ENCODE measurements at regions not wholly inside any gene's neighbourhood (a gene's known extent, or its start where the extent isn't known, plus 50 kb on each side); places are given as distances from the start of the nearest gene placed in this dataset.

DNA sequence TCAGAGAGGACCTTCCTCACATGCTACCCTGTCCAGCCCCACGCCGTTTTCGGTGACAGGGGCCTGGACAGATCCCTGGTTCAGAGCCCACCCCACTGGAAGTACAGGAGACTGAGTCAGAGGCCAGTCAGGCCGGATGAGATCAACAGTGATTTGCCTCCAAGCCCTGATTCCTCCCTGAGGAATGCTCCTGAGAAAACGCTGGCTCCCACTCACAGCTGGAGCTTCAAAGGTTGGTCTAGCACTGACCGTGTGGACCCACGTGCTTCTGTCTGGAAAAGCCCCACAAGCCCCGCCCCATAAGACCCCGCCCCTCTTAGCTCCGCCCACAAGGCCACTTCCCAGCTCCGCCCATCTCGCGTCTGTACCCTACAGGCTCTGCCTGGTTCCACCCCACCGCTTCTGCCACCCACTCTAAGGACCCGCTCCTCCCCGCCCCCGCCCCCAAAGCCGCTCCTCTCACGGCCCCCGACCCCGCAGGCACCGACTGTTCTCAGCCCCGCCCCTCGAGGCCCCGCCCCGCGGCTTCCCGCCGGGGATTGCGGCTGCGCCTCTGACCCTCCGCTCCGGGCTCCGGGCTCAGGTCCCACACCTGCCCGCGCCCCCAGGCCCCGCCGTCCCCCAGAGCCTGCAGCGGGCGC is 64.9 kb upstream of the BHLHE23 start:
- Histone ChIP-seq H3K9ac (ENCODE audit: insufficient read depth in 1 of 2, low read depth in 2 of 2, low read length in 2 of 2) (no peak overlapping the region), H3K9me3 (replicated peaks; ENCODE audit: control insufficient read depth, insufficient read depth, low read depth, low read length) (no peaks in the 10 kb centered on the region), H3K4me2 (ENCODE audit: insufficient read depth, low read length) (no peak overlapping the region), H3K27me3 (ENCODE audit: control insufficient read depth in 2 of 2, insufficient read depth in 2 of 2, low read length in 2 of 2) (peaks cover 0 to 24% of the 10 kb centered on the region in 2 experiments; a peak in 2 of 5 replicates), H3K27ac (ENCODE audit: extremely low read depth, low read depth, low read length) (no peak overlapping the region), H4K20me1 (replicated peaks; ENCODE audit: control insufficient read depth, insufficient read depth, low read length) (peaks cover 13% of the 10 kb centered on the region; the same call in 1 of the 2 replicates), H3K79me2 (ENCODE audit: control insufficient read depth, insufficient read depth, low read length) (no peaks in the 10 kb centered on the region), H3K4me3 (no peak overlapping the region), H3K36me3 (ENCODE audit: control insufficient read depth, insufficient read depth, low read length) (no peaks in the 10 kb centered on the region), H3K9me1 (ENCODE audit: control insufficient read depth, insufficient read depth, low read length) (no peaks in the 10 kb centered on the region), H3K4me1 (replicated peaks in 1 of 2; ENCODE audit: control insufficient read depth in 2 of 2, insufficient read depth in 2 of 2, low read length in 2 of 2) (peaks cover 0 to 6% of the 10 kb centered on the region in 2 experiments; a peak in 2 of 5 replicates), H2AFZ (ENCODE audit: low read depth, low read length) (no peak overlapping the region)
- ChIA-PET CTCF (ENCODE audit: low intra/inter-chr PET ratio) (no interaction called here), POLR2A (interaction anchor here (0.7 to 1.1 kb wide), 2 partner anchors 16 to 172 kb away, joined by 3 read pairs; no protein-coding TSS in a partner anchor)
- ATAC-seq: peak; percentile 94
- DNase-seq (ENCODE audit: extremely low read depth in 1 of 4, low spot score in 3 of 4): peak; percentile 38 to 82 (median 78)
- no TSS peak for BruUV-seq (replicated peaks)
- intact Hi-C loops (cut with micrococcal nuclease): no loop called here
- 2% methylated on average over 17 of the region's 40 CpGs for WGBS (ENCODE audit: insufficient coverage, low coverage, missing lambda C conversion rate)
- no peak for FAIRE-seq
- in situ Hi-C loops (cut with MboI): no loop called here
- TF ChIP-seq POU5F1 (IDR thresholded peaks at IDR 0.05; ENCODE audit: borderline replicate concordance, low read depth, low read length, partially characterized antibody) (no peak), ZNF668 (CRISPR knock-in tag; IDR thresholded peaks at IDR 0.05) (no peak), ZNF780A (CRISPR knock-in tag; IDR thresholded peaks at IDR 0.05) (no peak), DNMT1 (IDR thresholded peaks at IDR 0.05) (no peak), KDM1A (IDR thresholded peaks at IDR 0.05) (no peak)
- TF ChIP-seq, protein P1, sequence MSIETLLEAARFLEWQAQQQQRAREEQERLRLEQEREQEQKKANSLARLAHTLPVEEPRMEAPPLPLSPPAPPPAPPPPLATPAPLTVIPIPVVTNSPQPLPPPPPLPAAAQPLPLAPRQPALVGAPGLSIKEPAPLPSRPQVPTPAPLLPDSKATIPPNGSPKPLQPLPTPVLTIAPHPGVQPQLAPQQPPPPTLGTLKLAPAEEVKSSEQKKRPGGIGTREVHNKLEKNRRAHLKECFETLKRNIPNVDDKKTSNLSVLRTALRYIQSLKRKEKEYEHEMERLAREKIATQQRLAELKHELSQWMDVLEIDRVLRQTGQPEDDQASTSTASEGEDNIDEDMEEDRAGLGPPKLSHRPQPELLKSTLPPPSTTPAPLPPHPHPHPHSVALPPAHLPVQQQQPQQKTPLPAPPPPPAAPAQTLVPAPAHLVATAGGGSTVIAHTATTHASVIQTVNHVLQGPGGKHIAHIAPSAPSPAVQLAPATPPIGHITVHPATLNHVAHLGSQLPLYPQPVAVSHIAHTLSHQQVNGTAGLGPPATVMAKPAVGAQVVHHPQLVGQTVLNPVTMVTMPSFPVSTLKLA (conservative IDR thresholded peaks at IDR 0.05): peak in 1 of 2 experiments; percentile 35; a peak in 1 of 4 replicates
- TF ChIP-seq, protein P2, sequence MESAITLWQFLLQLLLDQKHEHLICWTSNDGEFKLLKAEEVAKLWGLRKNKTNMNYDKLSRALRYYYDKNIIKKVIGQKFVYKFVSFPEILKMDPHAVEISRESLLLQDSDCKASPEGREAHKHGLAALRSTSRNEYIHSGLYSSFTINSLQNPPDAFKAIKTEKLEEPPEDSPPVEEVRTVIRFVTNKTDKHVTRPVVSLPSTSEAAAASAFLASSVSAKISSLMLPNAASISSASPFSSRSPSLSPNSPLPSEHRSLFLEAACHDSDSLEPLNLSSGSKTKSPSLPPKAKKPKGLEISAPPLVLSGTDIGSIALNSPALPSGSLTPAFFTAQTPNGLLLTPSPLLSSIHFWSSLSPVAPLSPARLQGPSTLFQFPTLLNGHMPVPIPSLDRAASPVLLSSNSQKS (CRISPR knock-in tag; IDR thresholded peaks at IDR 0.05): no peak
- TF ChIP-seq, protein P3, sequence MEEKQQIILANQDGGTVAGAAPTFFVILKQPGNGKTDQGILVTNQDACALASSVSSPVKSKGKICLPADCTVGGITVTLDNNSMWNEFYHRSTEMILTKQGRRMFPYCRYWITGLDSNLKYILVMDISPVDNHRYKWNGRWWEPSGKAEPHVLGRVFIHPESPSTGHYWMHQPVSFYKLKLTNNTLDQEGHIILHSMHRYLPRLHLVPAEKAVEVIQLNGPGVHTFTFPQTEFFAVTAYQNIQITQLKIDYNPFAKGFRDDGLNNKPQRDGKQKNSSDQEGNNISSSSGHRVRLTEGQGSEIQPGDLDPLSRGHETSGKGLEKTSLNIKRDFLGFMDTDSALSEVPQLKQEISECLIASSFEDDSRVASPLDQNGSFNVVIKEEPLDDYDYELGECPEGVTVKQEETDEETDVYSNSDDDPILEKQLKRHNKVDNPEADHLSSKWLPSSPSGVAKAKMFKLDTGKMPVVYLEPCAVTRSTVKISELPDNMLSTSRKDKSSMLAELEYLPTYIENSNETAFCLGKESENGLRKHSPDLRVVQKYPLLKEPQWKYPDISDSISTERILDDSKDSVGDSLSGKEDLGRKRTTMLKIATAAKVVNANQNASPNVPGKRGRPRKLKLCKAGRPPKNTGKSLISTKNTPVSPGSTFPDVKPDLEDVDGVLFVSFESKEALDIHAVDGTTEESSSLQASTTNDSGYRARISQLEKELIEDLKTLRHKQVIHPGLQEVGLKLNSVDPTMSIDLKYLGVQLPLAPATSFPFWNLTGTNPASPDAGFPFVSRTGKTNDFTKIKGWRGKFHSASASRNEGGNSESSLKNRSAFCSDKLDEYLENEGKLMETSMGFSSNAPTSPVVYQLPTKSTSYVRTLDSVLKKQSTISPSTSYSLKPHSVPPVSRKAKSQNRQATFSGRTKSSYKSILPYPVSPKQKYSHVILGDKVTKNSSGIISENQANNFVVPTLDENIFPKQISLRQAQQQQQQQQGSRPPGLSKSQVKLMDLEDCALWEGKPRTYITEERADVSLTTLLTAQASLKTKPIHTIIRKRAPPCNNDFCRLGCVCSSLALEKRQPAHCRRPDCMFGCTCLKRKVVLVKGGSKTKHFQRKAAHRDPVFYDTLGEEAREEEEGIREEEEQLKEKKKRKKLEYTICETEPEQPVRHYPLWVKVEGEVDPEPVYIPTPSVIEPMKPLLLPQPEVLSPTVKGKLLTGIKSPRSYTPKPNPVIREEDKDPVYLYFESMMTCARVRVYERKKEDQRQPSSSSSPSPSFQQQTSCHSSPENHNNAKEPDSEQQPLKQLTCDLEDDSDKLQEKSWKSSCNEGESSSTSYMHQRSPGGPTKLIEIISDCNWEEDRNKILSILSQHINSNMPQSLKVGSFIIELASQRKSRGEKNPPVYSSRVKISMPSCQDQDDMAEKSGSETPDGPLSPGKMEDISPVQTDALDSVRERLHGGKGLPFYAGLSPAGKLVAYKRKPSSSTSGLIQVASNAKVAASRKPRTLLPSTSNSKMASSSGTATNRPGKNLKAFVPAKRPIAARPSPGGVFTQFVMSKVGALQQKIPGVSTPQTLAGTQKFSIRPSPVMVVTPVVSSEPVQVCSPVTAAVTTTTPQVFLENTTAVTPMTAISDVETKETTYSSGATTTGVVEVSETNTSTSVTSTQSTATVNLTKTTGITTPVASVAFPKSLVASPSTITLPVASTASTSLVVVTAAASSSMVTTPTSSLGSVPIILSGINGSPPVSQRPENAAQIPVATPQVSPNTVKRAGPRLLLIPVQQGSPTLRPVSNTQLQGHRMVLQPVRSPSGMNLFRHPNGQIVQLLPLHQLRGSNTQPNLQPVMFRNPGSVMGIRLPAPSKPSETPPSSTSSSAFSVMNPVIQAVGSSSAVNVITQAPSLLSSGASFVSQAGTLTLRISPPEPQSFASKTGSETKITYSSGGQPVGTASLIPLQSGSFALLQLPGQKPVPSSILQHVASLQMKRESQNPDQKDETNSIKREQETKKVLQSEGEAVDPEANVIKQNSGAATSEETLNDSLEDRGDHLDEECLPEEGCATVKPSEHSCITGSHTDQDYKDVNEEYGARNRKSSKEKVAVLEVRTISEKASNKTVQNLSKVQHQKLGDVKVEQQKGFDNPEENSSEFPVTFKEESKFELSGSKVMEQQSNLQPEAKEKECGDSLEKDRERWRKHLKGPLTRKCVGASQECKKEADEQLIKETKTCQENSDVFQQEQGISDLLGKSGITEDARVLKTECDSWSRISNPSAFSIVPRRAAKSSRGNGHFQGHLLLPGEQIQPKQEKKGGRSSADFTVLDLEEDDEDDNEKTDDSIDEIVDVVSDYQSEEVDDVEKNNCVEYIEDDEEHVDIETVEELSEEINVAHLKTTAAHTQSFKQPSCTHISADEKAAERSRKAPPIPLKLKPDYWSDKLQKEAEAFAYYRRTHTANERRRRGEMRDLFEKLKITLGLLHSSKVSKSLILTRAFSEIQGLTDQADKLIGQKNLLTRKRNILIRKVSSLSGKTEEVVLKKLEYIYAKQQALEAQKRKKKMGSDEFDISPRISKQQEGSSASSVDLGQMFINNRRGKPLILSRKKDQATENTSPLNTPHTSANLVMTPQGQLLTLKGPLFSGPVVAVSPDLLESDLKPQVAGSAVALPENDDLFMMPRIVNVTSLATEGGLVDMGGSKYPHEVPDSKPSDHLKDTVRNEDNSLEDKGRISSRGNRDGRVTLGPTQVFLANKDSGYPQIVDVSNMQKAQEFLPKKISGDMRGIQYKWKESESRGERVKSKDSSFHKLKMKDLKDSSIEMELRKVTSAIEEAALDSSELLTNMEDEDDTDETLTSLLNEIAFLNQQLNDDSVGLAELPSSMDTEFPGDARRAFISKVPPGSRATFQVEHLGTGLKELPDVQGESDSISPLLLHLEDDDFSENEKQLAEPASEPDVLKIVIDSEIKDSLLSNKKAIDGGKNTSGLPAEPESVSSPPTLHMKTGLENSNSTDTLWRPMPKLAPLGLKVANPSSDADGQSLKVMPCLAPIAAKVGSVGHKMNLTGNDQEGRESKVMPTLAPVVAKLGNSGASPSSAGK (IDR thresholded peaks at IDR 0.05): peak; percentile 57

Data from K562 (cell line).